ENCODE measurements at regions not wholly inside any gene's neighbourhood (a gene's known extent, or its start where the extent isn't known, plus 50 kb on each side); places are given as distances from the start of the nearest gene placed in this dataset.
"Not testable (repeated sequence)": the region's sequence is repeated elsewhere in the genome, so short reads cannot be mapped to it uniquely, and the experiment has no call there.

GRCh38 chr2:16382451-16382850 lies 283.2 kb downstream of the CYRIA start:
- no peaks in the 10 kb centered on the region for H3K27me3 Mint-ChIP-seq

GRCh38 chr2:16381511-16381910 lies 284.1 kb downstream of the CYRIA start:
- Mint-ChIP-seq H3K4me3 (no peak overlapping the region), H3K36me3 (no peaks in the 10 kb centered on the region), H3K27ac (no peak overlapping the region), H3K4me1 (ENCODE audit: low read depth) (no peaks in the 10 kb centered on the region), H3K27me3 (peaks cover 2% of the 10 kb centered on the region), H3K9me3 (ENCODE audit: low read depth) (no peaks in the 10 kb centered on the region)

More at GRCh38 chr2:16382451-16382850, 283.2 kb downstream of the CYRIA start:
- Mint-ChIP-seq H3K36me3 (no peaks in the 10 kb centered on the region), H3K4me3 (no peak overlapping the region), H3K9me3 (ENCODE audit: low read depth) (no peaks in the 10 kb centered on the region), H3K27ac (no peak overlapping the region), H3K4me1 (ENCODE audit: low read depth) (no peaks in the 10 kb centered on the region)

- H3K27ac Mint-ChIP-seq; H3K9me3 Mint-ChIP-seq (ENCODE audit: low read depth); H3K27me3 Mint-ChIP-seq; H3K4me3 Mint-ChIP-seq; H3K4me1 Mint-ChIP-seq (ENCODE audit: low read depth); H3K36me3 Mint-ChIP-seq: not testable (repeated sequence)
Observed at GRCh38 chr2:16379901-16380300, 285.7 kb downstream of the CYRIA start.

- H3K27ac Mint-ChIP-seq; H3K27me3 Mint-ChIP-seq; H3K4me1 Mint-ChIP-seq (ENCODE audit: low read depth); H3K9me3 Mint-ChIP-seq (ENCODE audit: low read depth); H3K36me3 Mint-ChIP-seq; H3K4me3 Mint-ChIP-seq: not testable (repeated sequence)
Observed at GRCh38 chr2:16379061-16379460, 286.6 kb downstream of the CYRIA start.

GRCh38 chr2:16378031-16378430 lies 287.6 kb downstream of the CYRIA start:
- no peaks in the 10 kb centered on the region for H3K9me3 Mint-ChIP-seq (ENCODE audit: low read depth)
- no peaks in the 10 kb centered on the region for H3K4me1 Mint-ChIP-seq (ENCODE audit: low read depth)
- H3K4me3 Mint-ChIP-seq = no peak overlapping the region
- H3K27ac Mint-ChIP-seq = no peak overlapping the region
- H3K27me3 Mint-ChIP-seq = peaks cover 2% of the 10 kb centered on the region
- H3K36me3 Mint-ChIP-seq = no peaks in the 10 kb centered on the region

- H3K9me3 Mint-ChIP-seq (ENCODE audit: low read depth) = no peaks in the 10 kb centered on the region
- H3K36me3 Mint-ChIP-seq = no peaks in the 10 kb centered on the region
- peaks cover 2% of the 10 kb centered on the region for H3K27me3 Mint-ChIP-seq
- H3K4me3 Mint-ChIP-seq = no peak overlapping the region
- H3K27ac Mint-ChIP-seq = no peak overlapping the region
- no peaks in the 10 kb centered on the region for H3K4me1 Mint-ChIP-seq (ENCODE audit: low read depth)
Observed at GRCh38 chr2:16375981-16376380, 289.7 kb downstream of the CYRIA start.

- Mint-ChIP-seq H3K27ac (no peak overlapping the region), H3K36me3 (no peaks in the 10 kb centered on the region), H3K27me3 (peaks cover 2% of the 10 kb centered on the region), H3K4me3 (no peak overlapping the region), H3K4me1 (ENCODE audit: low read depth) (no peaks in the 10 kb centered on the region), H3K9me3 (ENCODE audit: low read depth) (no peaks in the 10 kb centered on the region)
Observed at GRCh38 chr2:16375351-16375750, 290.3 kb downstream of the CYRIA start.

- Mint-ChIP-seq H3K9me3 (ENCODE audit: low read depth) (no peaks in the 10 kb centered on the region), H3K36me3 (no peaks in the 10 kb centered on the region), H3K4me3 (no peak overlapping the region), H3K27me3 (peaks cover 2% of the 10 kb centered on the region), H3K27ac (no peak overlapping the region), H3K4me1 (ENCODE audit: low read depth) (no peaks in the 10 kb centered on the region)
Observed at GRCh38 chr2:16374671-16375070, 291.0 kb downstream of the CYRIA start.

GRCh38 chr2:16373341-16373740 lies 292.3 kb downstream of the CYRIA start:
- Mint-ChIP-seq H3K27ac (no peak overlapping the region), H3K4me3 (no peak overlapping the region), H3K27me3 (peaks cover 2% of the 10 kb centered on the region), H3K4me1 (ENCODE audit: low read depth) (no peaks in the 10 kb centered on the region), H3K9me3 (ENCODE audit: low read depth) (no peaks in the 10 kb centered on the region), H3K36me3 (no peaks in the 10 kb centered on the region)

- Mint-ChIP-seq H3K4me3 (no peak overlapping the region), H3K36me3 (no peaks in the 10 kb centered on the region), H3K27me3 (no peaks in the 10 kb centered on the region)
Observed at GRCh38 chr2:16371751-16372150, 293.9 kb downstream of the CYRIA start.

GRCh38 chr2:16368951-16369350 lies 296.7 kb downstream of the CYRIA start:
- H3K27ac Mint-ChIP-seq = no peak overlapping the region
- H3K36me3 Mint-ChIP-seq = no peaks in the 10 kb centered on the region
- H3K4me1 Mint-ChIP-seq (ENCODE audit: low read depth) = no peaks in the 10 kb centered on the region
- H3K27me3 Mint-ChIP-seq = peaks cover 3% of the 10 kb centered on the region
- no peaks in the 10 kb centered on the region for H3K9me3 Mint-ChIP-seq (ENCODE audit: low read depth)
- no peak overlapping the region for H3K4me3 Mint-ChIP-seq

More at GRCh38 chr2:16371751-16372150, 293.9 kb downstream of the CYRIA start:
- Mint-ChIP-seq H3K9me3 (ENCODE audit: low read depth) (no peaks in the 10 kb centered on the region), H3K4me1 (ENCODE audit: low read depth) (no peaks in the 10 kb centered on the region), H3K27ac (no peak overlapping the region)

GRCh38 chr2:16368328-16368727 lies 297.3 kb downstream of the CYRIA start:
- Mint-ChIP-seq H3K4me3 (no peak overlapping the region), H3K9me3 (ENCODE audit: low read depth) (no peaks in the 10 kb centered on the region), H3K36me3 (no peaks in the 10 kb centered on the region), H3K27me3 (peaks cover 3% of the 10 kb centered on the region), H3K27ac (no peak overlapping the region), H3K4me1 (ENCODE audit: low read depth) (no peaks in the 10 kb centered on the region)

GRCh38 chr2:16365366-16365765 lies 300.3 kb downstream of the CYRIA start:
- H3K36me3 Mint-ChIP-seq = no peaks in the 10 kb centered on the region
- H3K27me3 Mint-ChIP-seq = peaks cover 3% of the 10 kb centered on the region
- H3K4me3 Mint-ChIP-seq = no peak overlapping the region
- no peaks in the 10 kb centered on the region for H3K4me1 Mint-ChIP-seq (ENCODE audit: low read depth)
- H3K27ac Mint-ChIP-seq = no peak overlapping the region
- no peaks in the 10 kb centered on the region for H3K9me3 Mint-ChIP-seq (ENCODE audit: low read depth)

GRCh38 chr2:16363581-16363980 lies 302.1 kb downstream of the CYRIA start:
- no peak overlapping the region for H3K27ac Mint-ChIP-seq
- H3K9me3 Mint-ChIP-seq (ENCODE audit: low read depth) = no peaks in the 10 kb centered on the region
- H3K27me3 Mint-ChIP-seq = peaks cover 3% of the 10 kb centered on the region

GRCh38 chr2:16362611-16363010 lies 303.0 kb downstream of the CYRIA start:
- peaks cover 3% of the 10 kb centered on the region for H3K27me3 Mint-ChIP-seq
- H3K4me3 Mint-ChIP-seq = no peak overlapping the region
- H3K27ac Mint-ChIP-seq = no peak overlapping the region
- H3K9me3 Mint-ChIP-seq (ENCODE audit: low read depth) = no peaks in the 10 kb centered on the region
- no peaks in the 10 kb centered on the region for H3K36me3 Mint-ChIP-seq
- no peaks in the 10 kb centered on the region for H3K4me1 Mint-ChIP-seq (ENCODE audit: low read depth)

More at GRCh38 chr2:16363581-16363980, 302.1 kb downstream of the CYRIA start:
- Mint-ChIP-seq H3K4me3 (no peak overlapping the region), H3K36me3 (no peaks in the 10 kb centered on the region), H3K4me1 (ENCODE audit: low read depth) (no peaks in the 10 kb centered on the region)

- Mint-ChIP-seq H3K4me3 (no peak overlapping the region), H3K4me1 (ENCODE audit: low read depth) (no peaks in the 10 kb centered on the region), H3K9me3 (ENCODE audit: low read depth) (no peaks in the 10 kb centered on the region), H3K27me3 (peaks cover 3% of the 10 kb centered on the region), H3K27ac (no peak overlapping the region), H3K36me3 (no peaks in the 10 kb centered on the region)
Observed at GRCh38 chr2:16361261-16361995, 304.2 kb downstream of the CYRIA start.

Data from activated naive CD8-positive, alpha-beta T cell (primary cell).